DOHH2 (cell line): ENCODE measurements at regions not wholly inside any gene's neighbourhood (a gene's known extent, or its start where the extent isn't known, plus 50 kb on each side); places are given as distances from the start of the nearest gene placed in this dataset.
A peak's percentile ranks its signal among the peaks of the same experiment; 100 is the strongest.

Experiments
- H3F3A ChIP-seq: fragments of 200-600 bp; sonication (generic), shearing (Covaris generic); 2 replicates; pipeline ENCODE4 v1.6.0; 2016; ENCODE audit warnings: antibody characterized with exemption, mild to moderate bottlenecking; ENCODE audit not compliant: control insufficient read depth, insufficient read depth
- H3K27ac ChIP-seq: fragments of 200-600 bp; sonication (generic); 2 replicates; pipeline ENCODE4 v1.5.1; 2014; ENCODE audit warnings: low read depth, mild to moderate bottlenecking, low read length, moderate library complexity
- H3K27me3 ChIP-seq: fragments of 200-600 bp; sonication (generic); 2 replicates; pipeline ENCODE4 v1.6.1; 2014; ENCODE audit warnings: mild to moderate bottlenecking, low read length, mixed read lengths; ENCODE audit not compliant: control insufficient read depth
- H3K36me3 ChIP-seq: fragments of 200-600 bp; sonication (generic); 2 replicates; pipeline ENCODE4 v1.6.1; 2014; ENCODE audit warnings: mild to moderate bottlenecking, low read length, moderate library complexity, mixed read lengths; ENCODE audit not compliant: control insufficient read depth
- H3K4me1 ChIP-seq: fragments of 200-600 bp; sonication (generic); 2 replicates; pipeline ENCODE4 v1.6.1; 2014; ENCODE audit warnings: mild to moderate bottlenecking, low read length, mixed read lengths; ENCODE audit not compliant: control insufficient read depth
- H3K4me2 ChIP-seq: fragments of 200-600 bp; sonication (generic); 2 replicates; pipeline ENCODE4 v1.6.0; 2014; ENCODE audit warnings: mild to moderate bottlenecking, low read length, moderate library complexity
- H3K4me3 ChIP-seq: fragments of 200-600 bp; sonication (generic); 2 replicates; pipeline ENCODE4 v1.5.1; 2014; ENCODE audit warnings: mild to moderate bottlenecking, low read length, mixed read lengths
- H3K79me2 ChIP-seq: fragments of 200-600 bp; sonication (generic); 2 replicates; pipeline ENCODE4 v1.6.1; 2014; ENCODE audit warnings: mild to moderate bottlenecking, low read length, mixed read lengths; ENCODE audit not compliant: control insufficient read depth
- H3K9me2 ChIP-seq: fragments of 200-600 bp; sonication (generic); replicated peaks from 2 replicates; pipeline ENCODE4 v1.6.1; 2014; ENCODE audit warnings: mild to moderate bottlenecking, low read length, mixed read lengths; ENCODE audit not compliant: control insufficient read depth
- H3K9me3 ChIP-seq: fragments of 200-600 bp; sonication (generic); 2 replicates; pipeline ENCODE4 v1.6.1; 2014; ENCODE audit warnings: antibody characterized with exemption, low read length, mixed read lengths; ENCODE audit not compliant: control insufficient read depth, insufficient read depth
- H4K20me1 ChIP-seq: fragments of 200-600 bp; sonication (generic); 2 replicates; pipeline ENCODE4 v1.6.0; 2014; ENCODE audit warnings: low read depth, mild to moderate bottlenecking, antibody characterized with exemption, low read length, moderate library complexity; ENCODE audit not compliant: control insufficient read depth, insufficient read depth
- EZH2phosphoT487 ChIP-seq: fragments of 200-600 bp; sonication (generic); IDR thresholded peaks from 2 replicates; pipeline ENCODE4 v1.6.1; 2017; ENCODE audit warnings: borderline replicate concordance, mild to moderate bottlenecking, antibody characterized with exemption, low read length, moderate library complexity, mixed read lengths
- TF ChIP-seq, protein P1 (sequence below): fragments of 200-600 bp; sonication (generic); IDR thresholded peaks from one replicate; pipeline ENCODE4 v1.5.1; 2014; ENCODE audit warnings: antibody characterized with exemption, mild to moderate bottlenecking, low read depth, low read length; ENCODE audit not compliant: poor library complexity, severe bottlenecking

GRCh38 chr17:55587608-55588139, 76.4 kb upstream of the SMIM36 start:
- no peaks in the 10 kb centered on the region for H4K20me1 ChIP-seq
- no peaks in the 10 kb centered on the region for H3K4me1 ChIP-seq
- H3K27me3 ChIP-seq: no peaks in the 10 kb centered on the region
- TF ChIP-seq, protein P1, sequence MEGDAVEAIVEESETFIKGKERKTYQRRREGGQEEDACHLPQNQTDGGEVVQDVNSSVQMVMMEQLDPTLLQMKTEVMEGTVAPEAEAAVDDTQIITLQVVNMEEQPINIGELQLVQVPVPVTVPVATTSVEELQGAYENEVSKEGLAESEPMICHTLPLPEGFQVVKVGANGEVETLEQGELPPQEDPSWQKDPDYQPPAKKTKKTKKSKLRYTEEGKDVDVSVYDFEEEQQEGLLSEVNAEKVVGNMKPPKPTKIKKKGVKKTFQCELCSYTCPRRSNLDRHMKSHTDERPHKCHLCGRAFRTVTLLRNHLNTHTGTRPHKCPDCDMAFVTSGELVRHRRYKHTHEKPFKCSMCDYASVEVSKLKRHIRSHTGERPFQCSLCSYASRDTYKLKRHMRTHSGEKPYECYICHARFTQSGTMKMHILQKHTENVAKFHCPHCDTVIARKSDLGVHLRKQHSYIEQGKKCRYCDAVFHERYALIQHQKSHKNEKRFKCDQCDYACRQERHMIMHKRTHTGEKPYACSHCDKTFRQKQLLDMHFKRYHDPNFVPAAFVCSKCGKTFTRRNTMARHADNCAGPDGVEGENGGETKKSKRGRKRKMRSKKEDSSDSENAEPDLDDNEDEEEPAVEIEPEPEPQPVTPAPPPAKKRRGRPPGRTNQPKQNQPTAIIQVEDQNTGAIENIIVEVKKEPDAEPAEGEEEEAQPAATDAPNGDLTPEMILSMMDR: no peak
- no peak for TF ChIP-seq EZH2phosphoT487
- H3K36me3 ChIP-seq: no peaks in the 10 kb centered on the region
- H3F3A ChIP-seq: no peaks in the 10 kb centered on the region
- H3K4me3 ChIP-seq: no peak overlapping the region
- H3K9me3 ChIP-seq: no peaks in the 10 kb centered on the region
- H3K4me2 ChIP-seq: no peak overlapping the region
- no peaks in the 10 kb centered on the region for H3K9me2 ChIP-seq
- no peak overlapping the region for H3K27ac ChIP-seq
- H3K79me2 ChIP-seq: no peaks in the 10 kb centered on the region

DNA sequence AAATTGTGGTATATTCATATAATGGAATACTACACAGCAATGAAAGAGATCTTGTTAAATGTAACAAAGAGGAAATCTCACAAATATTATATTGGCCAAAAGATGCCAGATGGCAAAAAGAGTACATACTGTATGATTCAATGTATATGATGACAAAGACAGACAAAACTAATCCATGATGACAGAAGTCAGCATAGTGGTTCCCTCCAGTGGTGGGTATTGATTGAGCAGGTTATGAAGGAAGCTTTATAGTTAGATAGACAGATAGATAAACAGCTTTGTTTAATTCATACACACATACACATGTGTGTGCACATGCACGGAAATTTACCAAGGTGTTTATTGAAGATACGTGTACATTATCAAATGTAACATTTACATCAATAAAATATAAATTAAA, 74.4 kb upstream of the SMIM36 start:
- no peaks in the 10 kb centered on the region for H3K27me3 ChIP-seq
- H3F3A ChIP-seq: no peaks in the 10 kb centered on the region
- no peaks in the 10 kb centered on the region for H3K4me1 ChIP-seq
- H3K4me3 ChIP-seq: no peak overlapping the region
- H3K36me3 ChIP-seq: no peaks in the 10 kb centered on the region
- H4K20me1 ChIP-seq: no peaks in the 10 kb centered on the region
- no peaks in the 10 kb centered on the region for H3K9me2 ChIP-seq
- no peaks in the 10 kb centered on the region for H3K9me3 ChIP-seq
- no peaks in the 10 kb centered on the region for H3K79me2 ChIP-seq
- H3K4me2 ChIP-seq: no peak overlapping the region
- no peak overlapping the region for H3K27ac ChIP-seq
- TF ChIP-seq, protein P1: peak; percentile 9
- TF ChIP-seq EZH2phosphoT487: no peak

DNA sequence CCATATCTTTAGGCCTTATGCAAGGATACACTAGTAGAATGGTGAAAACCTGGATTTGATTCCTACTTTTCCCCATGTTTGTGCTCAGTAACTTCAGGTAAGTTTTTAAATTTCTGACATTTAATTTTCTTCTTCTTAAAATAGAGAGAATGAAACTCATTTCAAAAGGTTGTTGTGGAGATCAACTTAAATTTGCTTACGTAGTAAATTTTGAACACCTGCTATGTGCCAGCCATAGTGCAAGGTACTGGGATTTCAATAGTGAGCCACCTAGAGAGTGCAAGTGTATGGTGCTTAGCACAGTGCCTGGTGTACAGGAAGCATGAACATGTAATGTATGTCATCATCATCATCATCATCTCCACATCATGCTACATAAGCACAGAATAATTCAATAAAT, 73.6 kb upstream of the SMIM36 start:
- H3K9me3 ChIP-seq: no peaks in the 10 kb centered on the region
- no peaks in the 10 kb centered on the region for H4K20me1 ChIP-seq
- H3K4me3 ChIP-seq: no peak overlapping the region
- H3K27me3 ChIP-seq: no peaks in the 10 kb centered on the region
- no peaks in the 10 kb centered on the region for H3K36me3 ChIP-seq
- no peak overlapping the region for H3K27ac ChIP-seq
- no peak overlapping the region for H3K4me2 ChIP-seq
- TF ChIP-seq, protein P1: no peak
- no peak for TF ChIP-seq EZH2phosphoT487
- H3K4me1 ChIP-seq: no peaks in the 10 kb centered on the region
- H3K9me2 ChIP-seq: no peaks in the 10 kb centered on the region
- H3K79me2 ChIP-seq: no peaks in the 10 kb centered on the region
- no peaks in the 10 kb centered on the region for H3F3A ChIP-seq
